Stimulated activated CD4-positive, alpha-beta T cell treated with anti-CD3 and anti-CD28 coated beads, Interleukin-2, amount 100 ng/mL, for 48 hours (primary cell): ENCODE measurements at regions not wholly inside any gene's neighbourhood (a gene's known extent, or its start where the extent isn't known, plus 50 kb on each side); places are given as distances from the start of the nearest gene placed in this dataset.

ENCODE experiments used
- DNase-seq, 2 donors: peaks; one replicate each; pipeline ENCODE4 v3.0.0-alpha.2; 2020

DNA sequence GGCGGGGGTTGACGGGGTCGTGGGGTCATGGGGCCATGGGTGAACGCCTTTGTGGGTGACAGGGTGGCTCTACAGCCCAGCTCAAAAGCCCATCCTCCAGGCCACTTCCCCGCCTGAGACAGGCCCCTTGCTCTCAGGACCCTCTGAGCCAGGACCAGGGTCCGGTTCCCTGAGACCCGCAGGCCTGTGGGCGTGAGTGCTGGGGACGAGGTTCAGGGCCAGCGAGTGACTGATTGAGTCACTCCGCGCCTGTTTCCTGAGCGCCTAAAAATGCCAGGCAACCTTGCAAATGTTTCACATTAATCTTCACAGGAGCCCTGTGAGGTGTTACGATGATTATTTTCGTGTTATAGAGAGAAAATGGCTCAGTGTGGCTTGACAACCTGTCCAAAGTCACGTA, 97.8 kb downstream of the ZNF674 start:
- DNase-seq: no peak

DNA sequence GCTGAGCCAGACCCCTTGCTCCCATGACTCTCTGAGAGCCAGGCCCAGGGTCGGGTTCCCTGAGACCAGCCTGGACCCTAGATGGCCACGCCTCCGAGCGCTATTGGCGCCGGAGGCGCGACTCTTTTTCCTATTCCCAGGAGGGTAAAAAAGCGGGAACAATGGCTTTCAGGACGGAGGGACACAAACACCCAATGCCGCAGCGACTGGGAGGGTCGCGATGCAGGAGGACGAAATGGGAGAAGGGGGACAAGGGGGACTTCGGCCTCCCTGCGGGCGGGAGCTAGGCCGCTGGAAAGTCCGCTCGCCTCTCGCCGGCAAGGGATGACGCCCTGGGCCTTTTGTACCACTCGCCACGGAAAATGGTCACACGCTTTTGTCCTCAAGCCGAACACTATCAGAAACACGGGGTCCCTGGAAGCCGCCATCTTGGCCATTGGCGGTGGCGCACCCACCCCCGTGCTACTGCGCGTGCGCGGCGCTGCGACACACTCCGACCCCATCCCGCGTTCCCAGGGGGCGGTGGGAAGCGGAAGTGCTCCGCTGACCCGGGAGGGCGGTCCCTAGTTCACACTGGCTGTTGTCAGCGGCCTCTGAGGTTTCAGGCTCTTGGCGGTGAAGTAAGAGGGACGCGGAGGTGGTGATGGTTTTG, 98.4 kb downstream of the ZNF674 start:
- DNase-seq: peak; percentile 70 to 75

DNA sequence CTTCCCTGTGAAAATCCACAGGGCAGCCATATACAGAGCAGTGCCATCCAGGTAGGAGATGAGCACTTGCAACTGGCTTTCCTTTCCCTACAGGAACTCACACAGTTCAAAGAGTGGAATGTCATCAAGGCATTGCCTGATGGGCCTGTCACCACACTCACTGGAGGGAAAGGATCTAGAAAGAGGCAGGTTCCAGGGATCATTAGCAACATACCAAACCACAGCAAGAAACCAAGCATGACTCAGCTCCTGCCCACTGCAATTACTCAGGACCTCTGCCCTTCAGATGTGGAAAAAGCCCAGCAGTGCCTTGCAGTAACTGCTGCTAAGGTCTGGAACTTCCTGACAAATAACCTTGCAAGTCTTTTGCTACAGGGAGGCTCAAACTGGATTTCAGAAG, 101.2 kb downstream of the ZNF674 start:
- DNase-seq: no peak

DNA sequence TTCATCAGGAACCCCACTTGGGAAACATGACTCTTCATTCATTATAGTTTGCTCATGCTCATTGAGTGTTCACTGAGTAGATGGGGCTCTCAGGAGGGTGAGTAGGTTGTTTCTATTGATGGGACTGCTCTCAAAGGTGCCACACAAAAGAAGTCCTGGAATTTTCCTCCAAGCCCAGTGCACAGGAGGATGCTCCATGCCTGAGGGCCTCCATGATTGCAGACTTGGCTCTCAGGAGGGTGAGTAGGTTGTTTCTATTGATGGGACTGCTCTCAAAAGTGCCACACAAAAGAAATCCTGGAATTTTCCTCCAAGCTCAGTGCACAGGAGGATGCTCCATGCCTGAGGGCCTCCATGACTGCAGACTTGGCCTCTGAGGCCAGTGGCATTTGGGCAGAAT, 108.5 kb downstream of the ZNF674 start:
- no peak for DNase-seq

DNA sequence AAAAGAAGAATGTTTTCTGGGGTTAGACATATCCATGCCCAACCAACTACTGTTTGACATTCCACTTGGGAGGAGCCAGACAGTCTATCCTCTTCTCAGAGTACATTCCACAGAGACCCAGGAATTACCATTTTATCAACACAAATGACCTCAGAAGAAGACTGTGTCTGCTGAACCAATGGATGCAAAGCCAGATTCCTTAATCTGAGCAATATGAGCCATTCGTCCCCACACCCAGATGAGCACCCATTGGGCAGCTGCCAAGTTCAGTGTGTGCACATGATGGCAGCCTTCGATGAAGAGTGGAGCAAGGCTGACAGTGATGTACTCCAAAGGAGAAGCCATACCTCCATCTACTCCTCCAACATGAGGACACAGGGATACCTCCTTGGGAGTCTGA, 111.3 kb downstream of the ZNF674 start:
- DNase-seq: no peak

DNA sequence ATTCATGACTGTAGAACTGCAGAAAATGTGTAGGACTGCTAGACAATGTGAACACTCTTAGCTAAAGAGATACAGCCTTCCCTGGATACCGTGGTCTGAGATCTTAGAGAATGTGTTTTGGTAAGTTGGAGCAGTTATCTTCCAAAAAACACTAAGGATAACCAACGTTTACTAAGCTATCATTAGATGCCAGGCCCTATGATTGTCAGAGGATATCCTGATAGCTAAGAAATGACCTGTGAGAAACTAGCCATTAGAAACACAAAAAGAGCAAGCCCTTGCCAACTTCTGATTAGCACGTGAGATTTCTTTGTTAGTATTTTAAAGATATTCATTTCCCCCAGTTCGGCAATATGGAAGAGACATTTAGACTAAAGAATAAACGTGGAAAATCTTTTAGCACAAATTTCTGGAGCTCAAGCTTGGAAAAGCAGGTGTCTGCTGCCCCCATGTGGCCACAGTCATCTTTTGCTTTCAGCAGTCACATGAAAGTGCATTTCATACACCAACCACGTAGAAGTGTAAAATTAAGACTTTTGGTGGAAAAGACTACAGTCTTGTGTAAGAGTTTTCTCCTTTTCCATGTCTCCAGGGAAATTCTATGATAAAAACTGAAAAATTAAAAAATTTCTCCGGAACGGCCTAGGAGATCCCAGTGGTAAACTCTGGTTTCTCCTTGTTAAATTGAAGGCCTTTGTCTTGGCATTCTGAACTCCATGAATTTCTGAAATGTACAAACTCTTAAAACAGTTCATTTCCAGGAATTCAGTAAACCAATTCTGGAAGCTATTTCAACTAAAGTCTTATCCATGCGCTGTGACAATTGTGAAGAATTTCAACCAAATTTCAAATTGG, 136.4 kb downstream of the ZNF674 start:
- DNase-seq: peak; percentile 60 to 76

DNA sequence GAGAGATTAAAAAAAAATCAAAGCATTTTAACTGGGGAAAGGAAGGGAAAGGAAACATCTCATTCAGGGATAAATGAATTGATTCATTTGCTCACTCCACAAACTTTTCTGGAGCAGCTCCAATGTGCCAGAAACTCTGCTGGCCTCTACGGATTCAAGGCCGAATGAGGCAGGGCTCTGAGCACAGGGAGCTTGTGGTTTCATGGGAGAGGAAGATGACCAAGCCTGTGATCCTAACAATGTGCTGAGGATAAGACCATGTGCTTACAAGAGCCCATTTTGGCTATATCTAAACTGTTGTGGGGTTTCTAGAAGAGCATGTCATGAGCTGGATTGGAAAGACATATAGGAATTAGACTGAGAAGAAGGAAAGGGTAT, 137.5 kb downstream of the ZNF674 start:
- no peak for DNase-seq

DNA sequence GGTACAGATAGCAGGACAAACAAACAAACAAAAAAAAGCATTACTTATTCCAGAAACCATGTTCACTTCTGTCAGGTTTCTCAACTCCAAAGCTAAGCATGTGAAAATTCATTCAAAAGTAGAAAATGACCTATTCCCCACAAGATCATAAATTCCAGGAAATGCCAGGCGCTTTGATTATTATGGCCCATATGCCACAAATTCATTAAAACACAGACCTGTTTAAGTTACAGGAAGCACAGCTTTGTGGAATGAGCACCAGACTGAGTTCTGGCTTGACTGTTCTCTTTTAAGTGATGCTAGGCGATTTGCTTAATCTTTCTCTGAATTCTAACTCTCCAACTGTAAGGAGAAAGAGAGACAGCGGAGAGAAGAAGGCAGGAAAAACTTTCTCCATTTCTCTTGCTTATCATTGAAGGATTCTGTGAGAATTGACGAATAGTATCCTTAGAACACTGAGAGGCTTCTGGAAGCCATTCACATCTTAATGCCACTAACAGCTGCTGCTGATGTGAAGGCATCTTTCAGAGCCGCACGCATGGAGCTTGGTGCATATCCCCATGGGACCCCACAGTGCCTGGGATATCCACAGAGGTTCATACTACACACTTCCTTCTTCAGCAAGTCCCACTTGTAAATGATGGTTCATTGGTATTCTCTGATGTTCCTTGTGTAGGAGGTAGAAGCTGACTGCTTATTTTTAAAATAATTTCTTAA, 138.0 kb downstream of the ZNF674 start:
- no peak for DNase-seq

DNA sequence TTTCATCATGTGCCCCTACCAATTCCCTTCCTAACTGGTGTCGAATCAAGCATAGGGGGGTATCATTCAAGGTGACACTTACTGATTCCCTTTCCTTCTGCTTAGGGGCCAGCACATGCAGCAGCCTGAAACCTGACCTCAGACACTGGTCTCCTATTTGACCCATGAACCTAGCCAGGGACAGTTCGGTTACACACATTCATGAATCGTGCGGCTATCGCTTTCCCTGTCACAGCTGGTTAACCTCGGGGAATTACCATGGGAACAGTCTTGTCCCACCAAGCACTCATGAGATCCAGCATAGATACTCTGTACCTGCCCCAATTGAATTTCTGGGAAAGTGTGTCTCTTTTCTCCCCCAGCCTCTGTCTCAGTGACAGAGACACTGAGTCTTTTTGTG, 140.4 kb downstream of the ZNF674 start:
- no peak for DNase-seq

DNA sequence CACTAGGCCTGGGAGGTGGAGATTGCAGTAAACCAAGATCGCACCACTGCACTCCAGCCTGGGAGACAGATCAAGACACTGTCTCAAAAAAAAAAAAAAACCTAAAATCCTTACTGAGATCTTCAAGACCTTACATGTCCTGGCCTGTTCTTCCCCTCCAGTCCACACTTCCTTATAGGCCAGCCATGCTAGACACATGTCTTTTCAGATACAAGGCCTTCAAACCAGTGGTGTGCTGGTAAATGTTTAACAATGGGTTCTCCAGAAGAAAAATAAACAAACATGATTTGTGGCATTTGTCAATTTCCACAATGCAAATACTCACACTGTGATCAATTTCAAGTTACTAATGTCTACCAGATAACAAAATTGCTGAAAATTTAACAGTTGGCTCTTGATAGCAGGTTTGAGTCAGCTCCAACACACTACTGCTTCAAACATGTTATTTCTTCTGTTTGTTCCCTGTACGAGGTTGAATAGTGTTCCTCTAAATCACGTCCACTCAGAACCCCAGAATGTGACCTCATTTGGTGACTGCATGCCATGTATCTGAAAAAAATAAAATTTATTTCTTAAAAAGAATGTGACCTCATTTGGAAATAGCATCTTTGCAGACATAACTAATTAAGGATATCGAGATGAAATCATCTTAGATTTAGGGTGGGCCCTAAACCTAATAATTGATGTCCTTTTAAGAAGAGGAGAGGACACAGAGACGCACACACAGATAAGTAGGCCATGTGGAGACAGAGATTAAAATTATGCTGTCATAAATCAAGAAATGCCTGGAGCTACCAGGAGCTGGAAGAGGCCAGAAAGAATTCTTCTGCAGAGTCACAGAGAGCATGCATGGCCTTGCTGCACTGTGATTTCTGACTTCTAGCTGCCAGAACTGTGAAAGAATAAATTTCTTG, 144.4 kb downstream of the ZNF674 start:
- no peak for DNase-seq

DNA sequence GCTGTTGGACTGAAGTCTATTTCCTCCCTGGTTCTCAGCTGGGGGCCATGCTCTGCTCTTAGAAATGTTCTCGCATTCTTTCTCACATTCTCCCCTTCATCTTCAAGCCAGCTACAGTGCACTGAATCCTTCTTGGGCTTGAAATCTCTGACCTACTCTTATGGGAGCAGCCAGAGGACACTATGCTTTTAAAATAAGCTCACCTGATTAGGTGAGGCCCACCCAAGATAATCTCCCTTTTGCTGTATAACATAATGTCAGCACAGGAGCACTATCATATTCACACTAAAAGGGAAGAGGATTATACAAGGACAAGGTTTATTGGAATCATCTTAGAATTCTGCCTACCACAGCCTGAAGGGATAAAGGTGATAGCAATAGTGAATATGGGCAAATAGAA, 146.3 kb downstream of the ZNF674 start:
- no peak for DNase-seq

DNA sequence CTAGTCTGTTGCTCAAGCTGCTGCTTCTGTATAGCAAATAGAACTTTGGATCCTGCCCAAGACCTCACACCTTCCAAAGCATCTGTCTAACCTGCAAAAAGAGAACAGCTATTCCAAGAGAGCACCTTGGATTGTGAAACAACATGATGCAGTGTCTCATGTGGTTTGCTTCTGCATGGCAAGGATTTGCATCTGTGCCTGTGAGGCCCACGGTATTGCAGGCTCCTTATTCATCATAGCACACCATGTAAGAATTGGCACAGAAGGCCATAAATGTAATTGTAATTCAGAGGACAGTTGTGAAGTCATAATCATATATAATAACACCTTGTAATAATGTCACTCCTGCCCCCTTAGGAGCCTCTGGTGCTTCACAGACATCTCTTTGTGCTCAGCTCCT, 147.1 kb downstream of the ZNF674 start:
- no peak for DNase-seq

DNA sequence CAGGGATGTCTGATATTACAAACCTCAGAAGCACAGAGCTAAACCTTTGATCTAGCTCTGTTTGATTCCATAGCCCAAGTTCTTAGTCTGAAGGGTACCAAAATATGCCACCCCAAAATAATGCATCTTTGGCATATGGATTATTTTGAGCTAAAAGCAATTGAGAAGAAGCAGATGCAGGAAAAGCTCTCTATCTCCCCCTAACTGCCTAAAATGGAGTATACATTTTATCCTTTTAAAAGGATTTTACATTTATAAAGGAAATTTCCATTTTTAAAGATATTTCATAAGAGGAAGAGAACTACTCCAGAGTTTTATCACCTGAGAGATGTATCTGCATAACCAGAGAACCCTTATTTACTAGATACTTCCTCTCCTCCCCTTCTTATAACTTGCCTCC, 158.7 kb downstream of the ZNF674 start:
- DNase-seq: no peak

DNA sequence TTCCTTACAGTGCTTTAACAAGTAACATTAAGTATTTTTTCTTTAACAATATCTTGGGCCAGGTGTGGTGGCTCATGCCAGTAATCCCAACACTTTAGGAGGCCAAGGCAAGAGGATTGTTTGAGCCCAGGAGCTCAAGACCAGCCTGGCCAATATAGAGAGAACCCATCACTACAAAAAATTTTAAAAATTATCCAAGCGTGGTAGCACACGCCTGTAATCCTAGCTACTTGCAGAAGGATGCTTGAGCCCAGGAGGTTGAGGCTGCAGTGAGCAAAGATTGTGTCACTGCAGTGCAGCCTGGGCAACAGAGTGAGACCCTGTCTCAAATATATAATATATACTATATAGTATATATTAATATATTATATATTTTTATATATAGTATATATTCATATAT, 162.2 kb downstream of the ZNF674 start:
- DNase-seq: no peak

DNA sequence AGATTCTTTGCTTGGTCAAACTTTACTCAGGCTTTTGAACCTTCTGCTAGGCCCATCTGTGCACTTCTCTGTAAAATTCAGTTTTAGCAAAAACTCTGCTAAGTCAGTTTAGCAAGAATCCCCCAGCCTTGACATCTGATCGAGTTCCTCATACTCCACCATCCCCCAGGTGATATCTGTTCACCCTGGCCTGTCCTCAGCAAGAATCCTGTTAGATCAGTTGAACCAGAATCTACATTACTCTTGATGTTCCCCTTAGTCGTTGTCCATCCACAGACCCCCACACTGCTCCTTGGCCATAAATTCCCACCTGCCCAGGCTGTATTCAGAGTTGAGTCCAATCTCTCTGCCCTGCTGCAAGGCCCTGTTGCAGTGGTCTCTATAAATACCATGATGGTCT, 162.6 kb downstream of the ZNF674 start:
- no peak for DNase-seq

DNA sequence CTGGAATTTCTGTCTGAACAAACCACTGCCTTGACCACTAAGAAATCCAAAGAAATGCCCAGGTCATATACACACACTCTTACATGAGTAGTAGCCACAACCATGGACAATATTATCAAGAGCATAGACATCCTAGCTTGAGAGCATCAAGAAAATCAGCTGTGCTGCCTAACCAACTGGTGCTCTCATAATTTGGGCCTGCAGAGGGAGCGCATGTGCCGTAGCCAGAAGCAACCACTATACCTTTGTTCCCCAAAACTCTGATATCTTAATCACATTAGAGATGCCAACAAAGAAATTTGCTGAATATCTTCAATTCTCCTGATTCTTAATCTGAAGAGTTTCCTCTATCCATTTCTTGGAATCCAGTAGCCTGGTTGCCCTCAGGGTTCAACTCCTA, 163.6 kb downstream of the ZNF674 start:
- peak in 1 of 2 donors; percentile 13 for DNase-seq

DNA sequence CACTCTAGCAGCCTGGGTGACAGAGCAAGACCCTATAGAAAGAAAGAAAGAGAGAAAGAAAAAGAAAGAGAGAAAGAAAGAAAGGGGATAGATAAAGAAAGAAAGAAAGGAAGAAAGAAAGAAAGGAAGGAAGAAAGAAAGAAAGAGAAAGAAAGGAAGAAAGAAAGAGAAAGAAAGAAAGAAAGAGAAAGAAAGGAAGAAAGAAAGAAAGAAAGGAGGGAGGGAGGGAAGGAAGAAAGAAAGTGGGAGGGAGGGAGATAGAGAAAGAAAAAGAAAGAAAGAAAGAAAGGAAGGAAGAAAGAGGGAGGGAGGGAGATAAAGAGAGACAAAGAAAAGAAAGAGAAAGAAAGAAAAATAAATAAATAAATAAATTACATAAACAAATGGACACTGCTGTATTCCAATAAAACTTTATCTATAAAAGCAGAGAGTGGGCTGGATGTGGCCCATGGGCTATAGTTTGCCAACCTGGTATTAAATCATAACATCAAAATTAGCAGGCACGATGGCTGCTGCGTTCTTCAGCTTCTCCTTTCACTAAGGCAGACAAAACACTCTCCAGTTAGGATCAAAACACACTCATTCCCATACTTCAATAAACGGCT, 165.0 kb downstream of the ZNF674 start:
- no peak for DNase-seq

DNA sequence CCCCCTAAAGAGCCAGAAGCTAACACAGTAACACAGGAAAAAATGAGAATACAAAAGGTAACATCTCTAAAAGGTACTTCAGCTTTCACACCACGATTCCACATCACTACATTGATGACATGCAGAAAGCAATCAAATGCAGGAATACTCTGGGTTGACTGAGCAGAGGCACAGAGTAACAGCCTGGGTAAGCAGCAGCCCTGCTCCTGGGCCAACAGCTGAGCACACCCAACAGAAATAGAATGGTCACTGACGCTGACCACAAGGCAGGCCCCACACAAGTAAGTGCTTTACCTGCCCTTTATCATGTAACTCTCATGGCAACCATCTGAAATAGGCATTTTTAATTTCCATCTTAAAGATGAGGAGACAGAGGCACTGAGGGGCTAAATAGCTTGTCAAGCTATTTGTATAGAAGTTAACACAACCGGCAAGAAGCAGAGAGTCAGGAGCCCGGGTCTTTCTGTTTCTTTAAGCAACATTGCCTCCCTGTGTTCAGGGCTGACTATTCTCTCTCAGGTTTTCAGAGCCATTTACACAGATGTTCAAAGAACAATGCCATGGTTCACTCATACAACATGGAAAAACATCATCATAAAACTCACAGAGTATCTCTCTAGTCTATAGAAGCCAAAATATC, 168.9 kb downstream of the ZNF674 start:
- no peak for DNase-seq

DNA sequence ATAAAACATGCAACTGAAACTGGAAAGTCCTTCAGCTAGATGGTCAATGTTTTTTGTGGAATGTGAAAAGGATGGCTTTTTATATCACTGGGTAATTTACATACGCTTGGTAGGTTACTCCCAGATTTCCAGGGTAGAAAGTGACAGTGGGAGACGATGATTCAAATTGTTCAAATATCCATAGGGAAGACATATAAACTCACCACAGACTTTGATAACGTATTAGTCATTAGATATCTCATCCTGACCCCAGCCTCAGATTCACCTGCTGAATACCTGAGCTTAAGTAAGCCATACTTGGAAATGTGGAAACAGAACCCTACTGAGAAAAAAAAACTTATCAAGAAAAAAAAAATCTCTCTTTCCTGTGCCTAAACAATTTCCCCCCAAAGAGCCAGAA, 169.4 kb downstream of the ZNF674 start:
- no peak for DNase-seq

DNA sequence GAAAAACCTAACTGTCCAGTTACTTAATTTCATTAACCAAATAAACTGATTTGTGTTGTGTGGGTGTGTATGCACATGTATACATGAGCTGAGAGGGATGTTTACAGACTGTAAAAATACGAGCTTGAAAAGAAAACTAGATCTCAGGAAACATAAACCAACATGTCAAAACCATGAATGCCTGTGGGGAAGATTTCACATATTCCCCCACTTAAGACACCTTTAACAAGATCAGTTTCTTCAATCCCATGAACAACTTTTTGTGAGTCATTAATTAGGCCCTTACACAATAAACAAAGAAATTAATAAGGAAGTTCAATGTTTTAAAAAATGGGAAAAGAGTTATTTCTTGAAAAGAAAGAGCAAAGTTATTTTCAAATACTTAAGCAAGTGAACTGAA, 170.8 kb downstream of the ZNF674 start:
- no peak for DNase-seq

DNA sequence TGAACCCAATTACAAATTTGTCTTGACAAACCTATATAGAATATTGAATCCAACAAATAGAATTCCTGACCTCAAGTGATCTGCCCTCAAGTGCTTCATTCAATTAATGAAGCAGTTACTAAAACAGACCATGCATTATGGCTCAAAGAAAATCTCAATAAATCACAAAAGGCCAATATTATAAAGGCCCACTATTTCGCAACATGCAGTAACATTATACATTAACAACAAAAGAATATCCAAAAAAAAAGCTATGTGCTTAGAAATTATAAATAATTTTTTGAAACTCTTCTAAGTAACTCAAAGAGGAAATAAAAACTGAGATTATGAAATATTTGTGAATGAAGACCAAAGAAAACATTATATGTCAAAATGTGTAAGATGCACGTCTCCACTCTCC, 177.7 kb downstream of the ZNF674 start:
- DNase-seq: no peak
